DOHH2 (cell line): ENCODE measurements at regions not wholly inside any gene's neighbourhood (a gene's known extent, or its start where the extent isn't known, plus 50 kb on each side); places are given as distances from the start of the nearest gene placed in this dataset.
"Not testable (repeated sequence)": the region's sequence is repeated elsewhere in the genome, so short reads cannot be mapped to it uniquely, and the experiment has no call there.

Experiments
- H3F3A ChIP-seq: fragments of 200-600 bp; sonication (generic), shearing (Covaris generic); 2 replicates; pipeline ENCODE4 v1.6.0; 2016; ENCODE audit warnings: antibody characterized with exemption, mild to moderate bottlenecking; ENCODE audit not compliant: control insufficient read depth, insufficient read depth
- H3K27ac ChIP-seq: fragments of 200-600 bp; sonication (generic); 2 replicates; pipeline ENCODE4 v1.5.1; 2014; ENCODE audit warnings: low read depth, mild to moderate bottlenecking, low read length, moderate library complexity
- H3K27me3 ChIP-seq: fragments of 200-600 bp; sonication (generic); 2 replicates; pipeline ENCODE4 v1.6.1; 2014; ENCODE audit warnings: mild to moderate bottlenecking, low read length, mixed read lengths; ENCODE audit not compliant: control insufficient read depth
- H3K36me3 ChIP-seq: fragments of 200-600 bp; sonication (generic); 2 replicates; pipeline ENCODE4 v1.6.1; 2014; ENCODE audit warnings: mild to moderate bottlenecking, low read length, moderate library complexity, mixed read lengths; ENCODE audit not compliant: control insufficient read depth
- H3K4me1 ChIP-seq: fragments of 200-600 bp; sonication (generic); 2 replicates; pipeline ENCODE4 v1.6.1; 2014; ENCODE audit warnings: mild to moderate bottlenecking, low read length, mixed read lengths; ENCODE audit not compliant: control insufficient read depth
- H3K4me2 ChIP-seq: fragments of 200-600 bp; sonication (generic); 2 replicates; pipeline ENCODE4 v1.6.0; 2014; ENCODE audit warnings: mild to moderate bottlenecking, low read length, moderate library complexity
- H3K4me3 ChIP-seq: fragments of 200-600 bp; sonication (generic); 2 replicates; pipeline ENCODE4 v1.5.1; 2014; ENCODE audit warnings: mild to moderate bottlenecking, low read length, mixed read lengths
- H3K79me2 ChIP-seq: fragments of 200-600 bp; sonication (generic); 2 replicates; pipeline ENCODE4 v1.6.1; 2014; ENCODE audit warnings: mild to moderate bottlenecking, low read length, mixed read lengths; ENCODE audit not compliant: control insufficient read depth
- H3K9me2 ChIP-seq: fragments of 200-600 bp; sonication (generic); replicated peaks from 2 replicates; pipeline ENCODE4 v1.6.1; 2014; ENCODE audit warnings: mild to moderate bottlenecking, low read length, mixed read lengths; ENCODE audit not compliant: control insufficient read depth
- H3K9me3 ChIP-seq: fragments of 200-600 bp; sonication (generic); 2 replicates; pipeline ENCODE4 v1.6.1; 2014; ENCODE audit warnings: antibody characterized with exemption, low read length, mixed read lengths; ENCODE audit not compliant: control insufficient read depth, insufficient read depth
- H4K20me1 ChIP-seq: fragments of 200-600 bp; sonication (generic); 2 replicates; pipeline ENCODE4 v1.6.0; 2014; ENCODE audit warnings: low read depth, mild to moderate bottlenecking, antibody characterized with exemption, low read length, moderate library complexity; ENCODE audit not compliant: control insufficient read depth, insufficient read depth
- TF ChIP-seq, protein P1 (sequence below): fragments of 200-600 bp; sonication (generic); IDR thresholded peaks from one replicate; pipeline ENCODE4 v1.5.1; 2014; ENCODE audit warnings: antibody characterized with exemption, mild to moderate bottlenecking, low read depth, low read length; ENCODE audit not compliant: poor library complexity, severe bottlenecking

DNA sequence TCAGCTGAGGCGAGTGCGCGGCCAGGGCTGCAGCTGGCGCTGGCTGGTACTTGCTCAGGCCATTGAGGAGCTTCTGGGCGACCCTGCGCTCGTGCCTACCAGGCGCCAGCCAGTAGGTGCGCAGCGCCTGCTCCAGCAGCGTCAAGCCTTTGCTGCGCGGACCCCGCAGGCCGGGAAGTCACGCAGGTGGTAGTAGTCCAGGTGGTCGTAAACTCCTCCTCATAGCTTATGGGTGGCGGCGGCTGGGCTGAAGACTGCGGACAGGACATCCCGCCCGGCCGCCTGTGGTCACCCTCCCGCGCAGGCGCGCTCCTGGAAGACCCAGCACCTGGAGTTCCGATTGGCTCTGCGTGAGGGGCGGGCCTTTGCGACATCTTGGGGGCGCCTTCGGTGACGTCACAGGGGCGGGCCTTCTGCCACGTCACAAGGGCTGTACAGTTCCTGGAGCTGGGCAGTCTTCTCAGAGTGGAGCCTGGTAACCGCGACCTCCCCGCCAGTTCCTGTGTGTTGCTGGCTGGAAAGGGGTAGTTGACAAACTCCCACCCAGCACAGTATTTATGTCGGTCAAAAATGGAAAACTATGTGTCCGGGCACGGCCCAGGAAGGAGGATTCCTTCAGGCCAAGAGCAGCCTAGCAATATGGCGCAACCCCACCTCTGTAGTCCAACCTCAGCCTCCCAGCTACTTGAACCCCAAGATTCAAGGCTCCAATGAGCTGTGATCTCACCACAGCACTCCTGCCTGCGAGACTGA is 102.2 kb upstream of the VKORC1L1 start:
- H3K9me3 ChIP-seq, H3K27me3 ChIP-seq, H3K4me1 ChIP-seq, H3K9me2 ChIP-seq, H4K20me1 ChIP-seq, H3K36me3 ChIP-seq, H3F3A ChIP-seq, H3K27ac ChIP-seq: not testable (repeated sequence)
- peak overlapping the region; percentile 63 for H3K4me2 ChIP-seq
- TF ChIP-seq, protein P1, sequence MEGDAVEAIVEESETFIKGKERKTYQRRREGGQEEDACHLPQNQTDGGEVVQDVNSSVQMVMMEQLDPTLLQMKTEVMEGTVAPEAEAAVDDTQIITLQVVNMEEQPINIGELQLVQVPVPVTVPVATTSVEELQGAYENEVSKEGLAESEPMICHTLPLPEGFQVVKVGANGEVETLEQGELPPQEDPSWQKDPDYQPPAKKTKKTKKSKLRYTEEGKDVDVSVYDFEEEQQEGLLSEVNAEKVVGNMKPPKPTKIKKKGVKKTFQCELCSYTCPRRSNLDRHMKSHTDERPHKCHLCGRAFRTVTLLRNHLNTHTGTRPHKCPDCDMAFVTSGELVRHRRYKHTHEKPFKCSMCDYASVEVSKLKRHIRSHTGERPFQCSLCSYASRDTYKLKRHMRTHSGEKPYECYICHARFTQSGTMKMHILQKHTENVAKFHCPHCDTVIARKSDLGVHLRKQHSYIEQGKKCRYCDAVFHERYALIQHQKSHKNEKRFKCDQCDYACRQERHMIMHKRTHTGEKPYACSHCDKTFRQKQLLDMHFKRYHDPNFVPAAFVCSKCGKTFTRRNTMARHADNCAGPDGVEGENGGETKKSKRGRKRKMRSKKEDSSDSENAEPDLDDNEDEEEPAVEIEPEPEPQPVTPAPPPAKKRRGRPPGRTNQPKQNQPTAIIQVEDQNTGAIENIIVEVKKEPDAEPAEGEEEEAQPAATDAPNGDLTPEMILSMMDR = peak; percentile 19
- H3K4me3 ChIP-seq = peak overlapping the region; percentile 82
- H3K79me2 ChIP-seq = peaks cover 23% of the 10 kb centered on the region

DNA sequence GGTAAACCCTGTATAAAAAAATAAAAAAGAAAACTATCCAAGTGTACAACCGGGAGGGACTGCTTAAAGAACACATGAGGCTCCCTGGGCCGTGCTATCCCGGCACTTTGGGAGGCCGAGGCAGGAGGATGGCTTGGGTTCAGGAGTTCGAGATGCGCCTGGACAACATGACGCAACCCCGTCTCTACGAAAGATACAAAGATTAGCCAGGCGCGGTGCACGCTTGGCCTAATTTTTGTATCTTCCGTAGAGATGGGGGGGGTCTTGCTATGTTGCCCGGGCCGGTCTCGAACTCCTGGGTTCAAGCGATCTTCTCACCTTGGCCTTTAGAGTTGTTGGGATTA is 101.7 kb upstream of the VKORC1L1 start:
- H3F3A ChIP-seq, H3K27me3 ChIP-seq, H3K9me3 ChIP-seq, H3K27ac ChIP-seq, H3K36me3 ChIP-seq, H3K9me2 ChIP-seq, H4K20me1 ChIP-seq, H3K4me1 ChIP-seq: not testable (repeated sequence)
- peak overlapping the region; percentile 82 for H3K4me3 ChIP-seq
- peak overlapping the region; percentile 63 for H3K4me2 ChIP-seq
- H3K79me2 ChIP-seq = peaks cover 23% of the 10 kb centered on the region

DNA sequence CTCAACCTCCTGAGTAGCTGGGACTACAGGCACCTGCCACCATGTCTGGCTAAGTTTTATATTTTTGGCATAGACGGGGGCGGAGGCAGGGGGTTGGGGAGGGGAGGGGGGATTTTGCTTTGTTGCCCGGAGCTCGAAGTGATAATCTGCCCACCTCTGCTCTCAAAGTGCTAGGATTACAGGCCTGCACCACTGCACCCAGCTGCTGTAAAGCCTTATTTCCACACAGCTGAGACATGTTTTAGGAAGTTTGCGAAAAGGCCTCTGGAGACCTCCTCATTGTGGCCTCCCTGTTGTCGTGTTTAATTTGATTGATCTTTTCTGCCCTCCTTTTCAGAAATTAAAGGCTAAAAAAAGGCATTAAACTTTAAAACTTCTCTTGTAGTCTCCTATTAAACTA is 96.2 kb upstream of the VKORC1L1 start:
- not testable (repeated sequence) for H3K79me2 ChIP-seq, H3K9me2 ChIP-seq, H4K20me1 ChIP-seq, H3K4me3 ChIP-seq, H3K4me2 ChIP-seq, H3K36me3 ChIP-seq, H3K27me3 ChIP-seq, H3F3A ChIP-seq, H3K9me3 ChIP-seq, H3K4me1 ChIP-seq, H3K27ac ChIP-seq

DNA sequence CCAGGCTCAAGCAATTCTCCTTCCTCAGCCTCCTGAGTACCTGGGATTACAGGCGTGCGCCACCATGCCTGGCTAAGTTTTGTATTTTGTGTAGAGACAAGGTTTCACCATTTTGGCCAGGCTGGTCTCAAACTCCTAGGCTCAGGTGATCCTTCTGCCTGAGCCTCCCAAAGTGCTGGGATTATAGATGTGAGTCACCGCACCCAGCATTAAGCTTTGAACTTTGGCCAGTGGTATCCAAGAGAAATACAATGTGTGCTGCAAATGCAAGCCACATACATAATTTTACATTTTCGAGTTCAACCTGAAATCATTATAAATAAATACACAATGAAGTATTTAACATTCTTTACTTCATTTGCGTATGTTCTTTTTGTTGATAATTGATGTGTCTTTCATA is 82.9 kb upstream of the VKORC1L1 start:
- H3K27ac ChIP-seq, H3F3A ChIP-seq, H3K36me3 ChIP-seq, H3K4me2 ChIP-seq, H3K9me2 ChIP-seq, H3K9me3 ChIP-seq, H3K4me3 ChIP-seq, H4K20me1 ChIP-seq, H3K27me3 ChIP-seq, H3K79me2 ChIP-seq, H3K4me1 ChIP-seq: not testable (repeated sequence)

DNA sequence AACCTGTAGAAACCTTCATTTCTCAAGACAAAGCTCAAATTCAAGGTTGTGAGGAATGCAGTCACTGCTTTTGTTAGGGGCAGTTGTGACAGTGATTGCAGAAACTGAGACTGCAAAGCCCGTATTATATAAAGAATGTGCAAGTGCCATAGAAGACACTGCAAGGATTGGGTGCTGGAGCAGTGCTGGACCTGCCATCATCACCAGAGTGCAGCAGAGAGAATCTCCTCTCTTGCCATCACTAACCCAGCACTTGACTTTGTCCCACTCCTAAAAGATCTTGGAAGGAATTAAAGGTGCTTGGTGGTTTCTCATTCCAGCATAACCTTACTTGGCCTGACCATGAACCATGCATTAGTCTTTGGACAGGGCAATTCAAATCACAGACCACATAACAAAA is 81.1 kb upstream of the VKORC1L1 start:
- H3K27ac ChIP-seq, H3K36me3 ChIP-seq, H3K79me2 ChIP-seq, H3K27me3 ChIP-seq, H3K9me3 ChIP-seq, H3K4me2 ChIP-seq, H3K4me1 ChIP-seq, H4K20me1 ChIP-seq, H3K9me2 ChIP-seq, H3F3A ChIP-seq, H3K4me3 ChIP-seq: not testable (repeated sequence)

DNA sequence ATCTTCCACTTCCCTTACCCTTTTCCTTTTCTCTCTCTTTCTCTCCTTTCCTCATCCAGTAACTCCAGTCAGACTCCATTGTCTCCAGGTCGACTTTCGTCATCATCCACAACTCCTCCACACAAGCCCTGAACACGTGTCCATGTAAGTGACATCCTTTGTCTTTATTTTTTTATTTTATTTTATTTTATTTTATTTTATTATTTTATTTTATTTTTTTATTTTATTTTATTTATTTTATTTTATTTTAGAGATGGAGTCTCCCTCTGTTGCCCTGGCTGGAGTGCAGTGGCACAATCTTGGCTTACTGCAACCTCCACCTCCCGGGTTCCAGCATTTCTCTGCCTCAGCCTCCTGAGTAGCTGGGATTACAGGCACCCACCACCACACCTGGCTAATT is 80.1 kb upstream of the VKORC1L1 start:
- H3K79me2 ChIP-seq, H3K9me3 ChIP-seq, H3F3A ChIP-seq, H3K36me3 ChIP-seq, H3K27me3 ChIP-seq, H3K27ac ChIP-seq, H4K20me1 ChIP-seq, H3K9me2 ChIP-seq, H3K4me1 ChIP-seq, H3K4me3 ChIP-seq, H3K4me2 ChIP-seq: not testable (repeated sequence)

DNA sequence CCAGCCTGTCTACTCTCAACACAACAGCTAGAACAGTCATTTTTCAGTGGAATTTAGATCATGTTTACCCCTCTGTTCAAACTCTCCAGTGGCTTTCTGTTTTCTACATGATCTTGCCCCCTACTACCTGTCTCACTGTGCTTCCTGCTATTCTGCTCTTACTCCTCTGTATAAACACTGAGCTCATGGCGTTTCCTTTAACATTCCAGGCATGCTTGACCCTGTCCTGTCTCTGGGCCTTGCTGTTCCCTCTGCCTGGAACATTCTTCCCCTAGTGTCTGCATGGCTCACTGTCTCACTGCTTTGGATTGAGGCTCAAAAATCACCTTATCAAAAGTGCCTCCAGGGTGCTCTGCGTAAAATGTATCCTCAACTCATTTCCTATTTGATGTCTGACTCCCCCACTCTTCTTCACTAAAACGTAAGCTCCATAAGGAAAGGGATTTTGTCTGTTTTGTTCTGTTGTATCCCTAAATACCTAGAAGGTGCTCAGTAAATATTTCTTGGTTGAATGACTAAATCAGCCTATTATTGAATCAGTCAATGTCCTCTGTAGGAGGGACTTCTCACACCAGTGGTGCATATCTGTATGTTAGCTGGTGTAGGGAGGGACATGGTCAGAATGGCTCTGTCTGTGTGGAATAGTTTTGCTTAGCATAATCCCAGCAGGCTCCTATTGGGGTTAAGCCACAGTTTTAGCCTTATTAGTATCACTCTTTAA is 78.0 kb upstream of the VKORC1L1 start:
- not testable (repeated sequence) for H3F3A ChIP-seq, H3K27me3 ChIP-seq, H3K9me3 ChIP-seq, H3K79me2 ChIP-seq, H3K4me3 ChIP-seq, H3K27ac ChIP-seq, H3K4me1 ChIP-seq, H3K9me2 ChIP-seq, H3K36me3 ChIP-seq, H3K4me2 ChIP-seq, H4K20me1 ChIP-seq
